ENCODE measurements at regions not wholly inside any gene's neighbourhood (a gene's known extent, or its start where the extent isn't known, plus 50 kb on each side); places are given as distances from the start of the nearest gene placed in this dataset.

DNA sequence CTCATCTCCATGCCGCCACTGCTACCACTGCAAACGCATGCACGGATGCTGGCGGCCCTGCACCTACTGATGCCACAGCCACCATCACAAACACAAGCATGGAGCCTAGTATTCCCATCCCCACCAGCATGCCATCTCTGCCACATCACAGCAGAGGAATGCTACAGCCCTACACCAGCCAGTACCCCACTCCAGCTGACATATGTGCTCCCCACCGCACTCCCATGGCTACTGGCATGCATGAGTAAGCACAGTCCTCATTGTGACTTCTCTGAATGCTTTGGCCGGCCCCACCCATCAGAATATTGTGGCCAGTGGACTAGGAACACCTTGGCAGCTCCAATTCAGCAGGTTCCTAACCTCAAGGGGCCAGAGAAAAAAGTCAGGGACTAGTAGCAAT, 705.5 kb downstream of the POM121L12 start:
- TF ChIP-seq POLR2A (IDR thresholded peaks at IDR 0.05; ENCODE audit: low read depth, low read length) (no peak), YY1 (IDR thresholded peaks at IDR 0.05; ENCODE audit: low read depth, low read length) (no peak), BACH1 (IDR thresholded peaks at IDR 0.05; ENCODE audit: borderline replicate concordance) (no peak), ZNF384 (IDR thresholded peaks at IDR 0.05; ENCODE audit: borderline replicate concordance, low read depth, low read length) (no peak), CHD2 (IDR thresholded peaks at IDR 0.05; ENCODE audit: borderline replicate concordance, low read depth, low read length) (no peak), SUZ12 (IDR thresholded peaks at IDR 0.05; ENCODE audit: unreplicated experiment) (no peak), HDGF (IDR thresholded peaks at IDR 0.05) (no peak), SREBF2 (IDR thresholded peaks at IDR 0.05; ENCODE audit: low read length) (no peak), SPI1 (IDR thresholded peaks at IDR 0.05; ENCODE audit: borderline replicate concordance, insufficient read depth, low read depth, low read length) (no peak), CHD4 (IDR thresholded peaks at IDR 0.05) (no peak), NFXL1 (IDR thresholded peaks at IDR 0.05; ENCODE audit: borderline replicate concordance) (no peak), CBX5 (IDR thresholded peaks at IDR 0.05; ENCODE audit: low read depth) (no peak)
- TF ChIP-seq, protein P1, sequence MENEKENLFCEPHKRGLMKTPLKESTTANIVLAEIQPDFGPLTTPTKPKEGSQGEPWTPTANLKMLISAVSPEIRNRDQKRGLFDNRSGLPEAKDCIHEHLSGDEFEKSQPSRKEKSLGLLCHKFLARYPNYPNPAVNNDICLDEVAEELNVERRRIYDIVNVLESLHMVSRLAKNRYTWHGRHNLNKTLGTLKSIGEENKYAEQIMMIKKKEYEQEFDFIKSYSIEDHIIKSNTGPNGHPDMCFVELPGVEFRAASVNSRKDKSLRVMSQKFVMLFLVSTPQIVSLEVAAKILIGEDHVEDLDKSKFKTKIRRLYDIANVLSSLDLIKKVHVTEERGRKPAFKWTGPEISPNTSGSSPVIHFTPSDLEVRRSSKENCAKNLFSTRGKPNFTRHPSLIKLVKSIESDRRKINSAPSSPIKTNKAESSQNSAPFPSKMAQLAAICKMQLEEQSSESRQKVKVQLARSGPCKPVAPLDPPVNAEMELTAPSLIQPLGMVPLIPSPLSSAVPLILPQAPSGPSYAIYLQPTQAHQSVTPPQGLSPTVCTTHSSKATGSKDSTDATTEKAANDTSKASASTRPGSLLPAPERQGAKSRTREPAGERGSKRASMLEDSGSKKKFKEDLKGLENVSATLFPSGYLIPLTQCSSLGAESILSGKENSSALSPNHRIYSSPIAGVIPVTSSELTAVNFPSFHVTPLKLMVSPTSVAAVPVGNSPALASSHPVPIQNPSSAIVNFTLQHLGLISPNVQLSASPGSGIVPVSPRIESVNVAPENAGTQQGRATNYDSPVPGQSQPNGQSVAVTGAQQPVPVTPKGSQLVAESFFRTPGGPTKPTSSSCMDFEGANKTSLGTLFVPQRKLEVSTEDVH (IDR thresholded peaks at IDR 0.05; ENCODE audit: low read depth, partially characterized antibody): no peak
- TF ChIP-seq, protein P2, sequence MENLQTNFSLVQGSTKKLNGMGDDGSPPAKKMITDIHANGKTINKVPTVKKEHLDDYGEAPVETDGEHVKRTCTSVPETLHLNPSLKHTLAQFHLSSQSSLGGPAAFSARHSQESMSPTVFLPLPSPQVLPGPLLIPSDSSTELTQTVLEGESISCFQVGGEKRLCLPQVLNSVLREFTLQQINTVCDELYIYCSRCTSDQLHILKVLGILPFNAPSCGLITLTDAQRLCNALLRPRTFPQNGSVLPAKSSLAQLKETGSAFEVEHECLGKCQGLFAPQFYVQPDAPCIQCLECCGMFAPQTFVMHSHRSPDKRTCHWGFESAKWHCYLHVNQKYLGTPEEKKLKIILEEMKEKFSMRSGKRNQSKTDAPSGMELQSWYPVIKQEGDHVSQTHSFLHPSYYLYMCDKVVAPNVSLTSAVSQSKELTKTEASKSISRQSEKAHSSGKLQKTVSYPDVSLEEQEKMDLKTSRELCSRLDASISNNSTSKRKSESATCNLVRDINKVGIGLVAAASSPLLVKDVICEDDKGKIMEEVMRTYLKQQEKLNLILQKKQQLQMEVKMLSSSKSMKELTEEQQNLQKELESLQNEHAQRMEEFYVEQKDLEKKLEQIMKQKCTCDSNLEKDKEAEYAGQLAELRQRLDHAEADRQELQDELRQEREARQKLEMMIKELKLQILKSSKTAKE (IDR thresholded peaks at IDR 0.05; ENCODE audit: low read depth, poor library complexity, severe bottlenecking): no peak
- TF ChIP-seq, protein P3, sequence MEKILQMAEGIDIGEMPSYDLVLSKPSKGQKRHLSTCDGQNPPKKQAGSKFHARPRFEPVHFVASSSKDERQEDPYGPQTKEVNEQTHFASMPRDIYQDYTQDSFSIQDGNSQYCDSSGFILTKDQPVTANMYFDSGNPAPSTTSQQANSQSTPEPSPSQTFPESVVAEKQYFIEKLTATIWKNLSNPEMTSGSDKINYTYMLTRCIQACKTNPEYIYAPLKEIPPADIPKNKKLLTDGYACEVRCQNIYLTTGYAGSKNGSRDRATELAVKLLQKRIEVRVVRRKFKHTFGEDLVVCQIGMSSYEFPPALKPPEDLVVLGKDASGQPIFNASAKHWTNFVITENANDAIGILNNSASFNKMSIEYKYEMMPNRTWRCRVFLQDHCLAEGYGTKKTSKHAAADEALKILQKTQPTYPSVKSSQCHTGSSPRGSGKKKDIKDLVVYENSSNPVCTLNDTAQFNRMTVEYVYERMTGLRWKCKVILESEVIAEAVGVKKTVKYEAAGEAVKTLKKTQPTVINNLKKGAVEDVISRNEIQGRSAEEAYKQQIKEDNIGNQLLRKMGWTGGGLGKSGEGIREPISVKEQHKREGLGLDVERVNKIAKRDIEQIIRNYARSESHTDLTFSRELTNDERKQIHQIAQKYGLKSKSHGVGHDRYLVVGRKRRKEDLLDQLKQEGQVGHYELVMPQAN (conservative IDR thresholded peaks at IDR 0.05): no peak
- TF ChIP-seq, protein P4, sequence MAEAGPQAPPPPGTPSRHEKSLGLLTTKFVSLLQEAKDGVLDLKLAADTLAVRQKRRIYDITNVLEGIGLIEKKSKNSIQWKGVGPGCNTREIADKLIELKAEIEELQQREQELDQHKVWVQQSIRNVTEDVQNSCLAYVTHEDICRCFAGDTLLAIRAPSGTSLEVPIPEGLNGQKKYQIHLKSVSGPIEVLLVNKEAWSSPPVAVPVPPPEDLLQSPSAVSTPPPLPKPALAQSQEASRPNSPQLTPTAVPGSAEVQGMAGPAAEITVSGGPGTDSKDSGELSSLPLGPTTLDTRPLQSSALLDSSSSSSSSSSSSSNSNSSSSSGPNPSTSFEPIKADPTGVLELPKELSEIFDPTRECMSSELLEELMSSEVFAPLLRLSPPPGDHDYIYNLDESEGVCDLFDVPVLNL (IDR thresholded peaks at IDR 0.05; ENCODE audit: low read depth, low read length): no peak
- ATAC-seq (no peak), FAIRE-seq (no peak), DNase-seq (ENCODE audit: low read depth, low spot score) (no peak)
- H2AFZ ChIP-seq (ENCODE audit: control insufficient read depth, low read depth, low read length): no peak overlapping the region
- no peaks in the 10 kb centered on the region for H3K27me3 ChIP-seq (replicated peaks in 1 of 2; ENCODE audit: control insufficient read depth in 2 of 2, insufficient read depth in 2 of 2, low read length in 1 of 2)
- in situ Hi-C loops (cut with MboI) (no loop called here), intact Hi-C loops (cut with micrococcal nuclease; ENCODE audit: unreplicated experiment) (no loop called here)
- SMC1A ChIA-PET (ENCODE audit: uncharacterized antibody, unreplicated experiment): no interaction called here
- POLR2A ChIA-PET: no interaction called here
- BruUV-seq (replicated peaks): no TSS peak
- no peak overlapping the region for H3K4me3 ChIP-seq
- H3K9ac ChIP-seq (ENCODE audit: control insufficient read depth, insufficient read depth, low read length): no peak overlapping the region
- no peaks in the 10 kb centered on the region for H3K4me1 ChIP-seq (ENCODE audit: control insufficient read depth, insufficient read depth, low read length)
- H4K20me1 ChIP-seq (ENCODE audit: control insufficient read depth, insufficient read depth): no peaks in the 10 kb centered on the region
- no peaks in the 10 kb centered on the region for H3K79me2 ChIP-seq (ENCODE audit: control insufficient read depth, insufficient read depth, low read length)
- CTCF ChIA-PET: no interaction called here
- RAD21 ChIA-PET (ENCODE audit: unreplicated experiment): no interaction called here
- no peaks in the 10 kb centered on the region; the same call in 2 of the 3 replicates for H3K9me3 ChIP-seq (replicated peaks; ENCODE audit: control insufficient read depth, insufficient read depth, low read length)
- WGBS (ENCODE audit: insufficient coverage, insufficient replicate concordance, low lambda C conversion rate, missing lambda C conversion rate): 63% methylated on average over 6 of the region's 6 CpGs
- H3K36me3 ChIP-seq (ENCODE audit: control insufficient read depth in 2 of 2, insufficient read depth in 2 of 2, low read length in 1 of 2): no peaks in the 10 kb centered on the region
- H3K27ac ChIP-seq (ENCODE audit: control insufficient read depth, insufficient read depth): no peak overlapping the region
- H3K4me2 ChIP-seq (ENCODE audit: control insufficient read depth, insufficient read depth): no peak overlapping the region

Measured in GM12878 (cell line).